ENCODE measurements at regions not wholly inside any gene's neighbourhood (a gene's known extent, or its start where the extent isn't known, plus 50 kb on each side); places are given as distances from the start of the nearest gene placed in this dataset.

DNA sequence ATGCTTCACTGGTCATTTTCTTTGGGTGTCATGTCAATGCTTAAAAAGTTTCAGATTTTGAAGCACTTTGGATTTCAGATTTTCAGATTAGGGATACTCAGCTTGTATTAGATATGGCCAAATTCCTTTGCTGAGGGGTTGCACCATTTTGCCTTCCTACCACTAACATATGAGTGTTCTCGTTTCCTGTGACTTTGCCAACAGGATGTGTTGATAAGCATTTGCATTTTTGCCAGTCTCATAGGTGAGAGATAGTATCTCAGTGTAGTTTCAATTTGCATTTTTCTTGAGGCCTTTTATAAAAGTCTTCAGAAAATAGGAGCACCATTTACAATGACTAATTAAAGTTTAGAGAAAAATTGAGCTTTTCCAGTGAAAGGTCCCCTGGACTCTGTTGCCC is 71.6 kb upstream of the CLCN4 start:
- no peak for DNase-seq

DNA sequence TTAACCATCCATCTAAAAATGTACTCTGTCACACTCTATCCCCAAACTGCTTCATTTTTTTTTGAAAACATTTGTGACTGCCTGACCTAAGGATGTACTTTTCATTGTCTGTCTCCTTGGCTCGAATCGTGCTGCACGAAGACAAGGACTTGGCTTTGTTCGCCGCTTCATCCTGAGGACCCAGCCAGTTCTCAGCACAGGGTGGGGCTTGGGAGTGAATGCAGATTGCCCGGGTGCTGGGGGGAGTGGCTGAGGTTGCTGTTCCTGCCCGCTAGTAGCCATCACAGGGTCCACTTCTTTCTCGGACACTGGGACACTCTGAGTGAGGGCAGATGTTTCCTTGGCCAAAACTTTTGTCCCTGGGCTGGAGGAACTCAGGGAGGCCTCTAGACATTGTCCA is 70.1 kb upstream of the CLCN4 start:
- DNase-seq: no peak

DNA sequence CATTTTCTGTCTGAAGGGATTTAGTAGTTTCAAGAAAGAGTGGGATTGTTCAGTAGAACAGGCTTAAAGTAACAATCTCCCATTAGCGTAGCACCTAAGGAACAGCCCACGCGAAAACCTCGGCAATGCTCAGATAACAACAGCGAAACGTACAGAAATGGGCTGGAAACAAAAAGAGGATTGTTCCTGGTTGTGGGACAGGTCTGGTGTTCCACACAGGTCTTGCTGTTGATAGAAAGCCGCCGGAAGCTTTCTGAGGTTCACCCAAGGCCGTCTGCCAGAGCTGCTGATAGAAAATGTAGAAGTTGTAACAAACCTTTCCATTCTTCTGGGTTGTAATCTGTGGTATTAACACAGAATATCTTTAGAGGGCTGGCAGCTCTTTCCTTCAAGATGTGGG is 69.4 kb upstream of the CLCN4 start:
- DNase-seq: no peak

DNA sequence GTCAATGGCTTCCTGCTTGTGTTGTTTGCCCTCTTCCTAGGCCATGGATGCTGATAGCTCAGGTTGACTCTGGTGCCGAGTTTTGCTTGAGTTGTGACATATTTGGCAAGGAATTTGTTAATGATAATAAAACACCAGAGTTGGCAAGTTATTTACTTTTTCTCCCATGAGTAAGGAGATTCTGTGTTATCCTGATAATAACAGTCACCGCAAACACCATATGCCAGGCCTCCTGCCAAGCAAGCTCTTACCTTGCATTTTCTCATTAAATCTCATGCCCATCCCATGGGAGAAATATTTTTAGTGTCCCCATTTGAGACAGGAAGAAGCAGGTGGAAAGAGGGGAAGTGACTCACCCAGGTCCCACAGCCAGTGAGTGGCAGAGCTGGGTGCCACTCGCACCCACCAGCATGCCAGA is 67.4 kb upstream of the CLCN4 start:
- no peak for DNase-seq

DNA sequence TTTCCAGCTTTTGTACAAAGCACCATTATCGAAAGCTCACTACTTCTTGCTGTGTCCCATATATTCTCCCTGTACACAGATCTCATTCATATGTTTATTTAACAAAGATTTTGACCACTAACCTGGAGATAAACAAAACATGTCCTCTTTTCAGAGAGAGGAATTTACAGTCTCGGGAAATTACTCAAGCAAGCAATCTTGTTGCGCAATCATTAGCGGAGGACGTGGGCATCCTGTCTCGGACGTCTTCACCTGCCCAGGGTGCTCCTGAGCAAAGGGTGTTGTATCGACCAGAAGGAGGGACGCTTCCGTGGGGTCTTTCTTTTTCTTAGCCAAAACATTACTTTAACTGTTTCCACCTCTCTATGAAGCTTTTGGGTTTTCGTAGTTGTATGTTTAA is 66.5 kb upstream of the CLCN4 start:
- DNase-seq: no peak

DNA sequence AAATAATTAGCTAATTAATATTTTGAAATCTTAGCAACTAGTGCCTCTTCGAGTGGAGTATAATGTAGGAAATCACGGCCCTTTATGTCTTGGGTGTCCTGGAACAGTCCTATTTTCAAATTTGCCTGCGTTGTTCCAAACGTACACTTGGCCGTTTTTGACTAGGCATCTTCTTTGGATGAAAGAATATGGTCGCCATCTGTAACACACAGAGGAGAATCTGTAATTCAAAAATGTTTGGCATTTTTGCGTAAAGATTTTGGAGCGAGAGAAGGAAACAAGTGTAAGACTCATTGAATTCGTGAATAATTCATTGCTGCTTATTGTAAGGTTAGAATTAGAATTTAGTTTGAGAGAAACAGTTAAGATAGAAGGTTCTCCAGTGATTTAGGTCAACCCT is 61.5 kb upstream of the CLCN4 start:
- DNase-seq: no peak

DNA sequence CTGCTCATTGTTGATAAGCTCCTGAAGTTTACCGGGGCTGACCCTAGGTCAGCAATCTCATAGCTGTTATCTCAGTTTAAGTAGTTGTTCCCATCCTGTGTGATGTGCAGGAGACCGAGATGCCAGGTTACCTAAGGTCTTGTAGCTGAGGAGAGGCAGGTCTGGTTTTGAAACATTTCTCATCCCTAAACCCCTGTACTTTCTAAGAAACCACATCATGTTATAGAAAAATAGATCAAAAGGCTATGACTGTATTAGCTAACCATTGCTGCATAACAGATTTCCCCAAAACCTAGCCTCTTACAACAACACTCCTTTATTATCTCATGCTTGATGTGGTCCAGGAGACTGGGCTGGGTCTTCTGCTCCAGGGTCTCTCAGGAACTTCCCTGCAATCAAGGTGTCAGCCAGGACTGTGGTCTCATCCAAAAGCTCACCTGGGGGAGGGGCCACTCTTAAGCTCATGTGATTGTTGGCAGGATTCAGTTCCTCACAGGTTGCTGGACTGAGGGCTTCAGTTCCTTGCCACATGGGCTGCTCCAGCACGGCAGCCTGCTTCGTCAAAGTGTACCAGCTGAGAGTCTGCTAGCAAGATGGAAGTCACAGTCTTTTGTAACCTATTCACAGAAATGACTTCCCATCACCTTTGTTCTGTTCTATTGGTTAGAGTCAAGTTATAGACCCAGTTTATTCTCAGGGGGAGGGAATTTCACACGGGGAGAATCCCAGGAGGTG is 60.9 kb upstream of the CLCN4 start:
- DNase-seq: no peak

DNA sequence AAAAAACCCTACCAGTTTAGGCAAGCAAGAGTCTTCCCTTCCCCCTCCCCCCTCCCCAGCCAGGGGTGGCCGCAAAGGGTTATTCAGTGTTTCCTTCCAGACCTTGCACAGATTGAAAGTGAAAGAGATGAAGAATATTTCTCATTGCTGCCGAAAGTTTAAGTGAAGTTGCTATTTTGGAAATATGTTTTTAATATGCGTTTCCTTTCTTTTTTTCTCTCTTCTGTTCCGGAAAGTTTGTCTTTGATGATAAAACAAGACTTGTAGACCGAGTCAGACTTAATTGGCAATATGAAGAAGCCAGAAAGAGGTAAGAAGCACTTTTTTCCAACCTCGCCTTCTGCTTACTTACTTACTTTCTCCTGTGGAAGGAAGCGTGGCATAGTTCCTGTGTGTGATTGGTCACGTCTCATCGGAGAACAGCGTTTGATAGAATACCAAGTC is 58.5 kb upstream of the CLCN4 start:
- peak; percentile 9 for DNase-seq

DNA sequence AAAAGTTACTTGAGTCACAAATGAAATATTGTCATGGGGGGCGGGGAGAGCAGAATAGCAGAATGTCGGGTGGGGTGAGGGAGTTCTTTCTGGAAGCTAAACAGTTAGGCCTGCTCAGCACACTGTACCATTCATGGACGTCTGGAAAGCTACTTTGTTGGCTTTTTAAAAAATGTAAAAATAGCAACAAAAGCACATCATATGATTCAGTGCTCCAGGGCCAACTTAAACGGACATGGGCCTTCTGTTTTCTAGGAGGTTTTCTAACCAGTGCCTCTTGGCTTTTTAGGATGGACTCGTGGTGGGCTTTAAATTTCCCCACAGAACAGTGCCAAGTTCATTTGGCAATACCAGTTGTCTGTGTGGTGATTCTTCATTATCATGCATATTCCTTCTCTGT is 57.4 kb upstream of the CLCN4 start:
- no peak for DNase-seq

DNA sequence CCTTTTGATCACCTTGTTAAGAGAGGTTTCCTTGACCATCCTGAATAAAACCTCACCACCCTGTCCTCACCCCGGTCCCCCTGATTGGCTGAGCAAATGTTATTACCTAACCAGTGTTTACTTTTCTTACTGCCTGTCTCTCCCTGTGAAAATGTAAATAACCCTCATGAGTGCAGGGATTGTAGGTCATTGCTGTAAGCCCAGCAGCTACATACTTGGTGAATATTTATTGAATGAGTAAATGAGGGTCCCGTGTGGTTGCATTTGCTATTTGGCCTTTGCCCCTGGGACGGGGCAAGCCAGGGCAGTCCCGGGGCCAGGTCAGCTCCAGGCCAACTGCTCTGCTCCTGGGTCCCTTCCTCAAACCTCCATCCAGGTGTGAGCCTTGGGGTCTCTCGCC is 55.5 kb upstream of the CLCN4 start:
- no peak for DNase-seq

DNA sequence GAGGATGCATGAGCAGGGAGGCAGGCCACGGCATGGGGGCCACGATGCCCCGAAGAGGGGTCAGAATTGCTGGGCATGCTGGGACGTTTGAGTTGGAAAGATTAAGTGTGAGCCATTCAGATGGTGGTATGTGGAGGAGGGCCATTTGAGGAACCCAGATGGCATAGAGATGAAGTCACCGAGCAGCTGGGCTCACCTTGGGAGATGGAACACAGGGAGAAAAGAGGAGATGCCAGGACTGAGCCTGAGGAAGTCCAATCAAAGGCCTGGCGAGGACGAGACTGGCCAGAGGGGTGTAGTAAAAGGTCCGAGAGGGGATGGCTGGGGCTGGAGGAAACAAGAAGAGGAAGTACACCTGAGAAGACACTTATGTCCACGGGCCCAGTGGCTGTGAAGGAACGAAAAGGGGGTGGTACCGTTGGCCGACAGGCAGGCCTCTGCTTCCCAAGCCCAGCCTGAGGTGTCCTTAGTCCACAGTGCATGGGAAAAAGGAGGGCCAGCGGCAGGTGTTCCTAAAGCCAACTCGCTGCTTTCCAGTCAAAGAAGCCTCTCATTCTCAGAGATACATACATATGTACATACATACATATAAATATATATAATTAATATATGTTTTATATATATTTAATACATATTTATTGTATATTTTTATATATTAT is 54.6 kb upstream of the CLCN4 start:
- DNase-seq: no peak

DNA sequence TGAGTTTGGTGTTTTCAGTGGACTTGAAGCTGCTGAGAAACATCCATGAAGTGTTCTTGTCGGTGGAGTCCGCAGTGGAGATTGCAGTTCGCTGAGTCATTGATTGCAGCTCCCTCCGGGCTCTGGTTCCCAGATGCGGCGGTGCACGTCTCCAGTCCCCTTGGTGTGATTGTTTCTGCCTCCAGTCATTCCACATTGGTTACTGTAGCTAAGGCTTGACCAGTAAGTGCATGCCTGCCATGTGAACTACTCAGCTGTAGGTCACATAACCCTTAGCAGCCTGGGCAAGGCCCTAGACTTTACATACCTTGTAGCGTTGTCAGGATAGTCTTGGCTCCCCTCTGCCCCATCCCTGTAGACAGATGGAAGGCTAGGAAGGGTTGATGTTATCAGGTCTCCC is 53.8 kb upstream of the CLCN4 start:
- no peak for DNase-seq

DNA sequence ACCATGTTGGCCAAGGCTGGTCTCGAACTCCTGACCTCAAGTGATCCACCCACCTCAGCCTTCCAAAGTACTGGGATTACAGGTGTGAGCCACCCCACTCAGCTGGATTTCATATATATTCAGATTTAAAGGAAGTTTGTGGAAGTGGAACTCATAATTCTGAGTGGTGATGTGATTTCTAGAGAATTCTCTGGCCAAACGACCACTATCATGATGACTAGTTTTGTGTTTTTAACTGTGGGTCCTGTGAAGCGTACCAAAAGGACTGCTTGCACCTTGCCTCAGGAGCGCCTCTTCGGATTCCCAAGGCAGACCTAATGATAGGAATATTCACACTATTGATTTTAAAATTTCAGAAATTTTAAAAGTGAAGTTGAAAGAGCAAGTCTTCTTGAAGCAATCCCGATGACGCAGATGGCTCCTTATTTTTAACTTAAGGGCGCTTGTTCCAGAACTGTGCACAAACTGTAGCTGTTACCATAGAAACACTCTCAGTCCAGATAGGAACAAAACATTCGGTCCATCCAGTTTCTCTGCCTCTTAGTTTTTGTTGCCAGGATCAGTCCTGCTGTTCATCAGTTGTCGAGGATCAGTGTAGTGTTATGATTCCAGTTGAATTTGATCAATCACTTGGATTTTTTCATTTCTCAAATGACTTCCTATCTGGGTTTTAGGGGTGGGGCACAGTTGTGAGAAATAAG is 51.7 kb upstream of the CLCN4 start:
- no peak for DNase-seq

DNA sequence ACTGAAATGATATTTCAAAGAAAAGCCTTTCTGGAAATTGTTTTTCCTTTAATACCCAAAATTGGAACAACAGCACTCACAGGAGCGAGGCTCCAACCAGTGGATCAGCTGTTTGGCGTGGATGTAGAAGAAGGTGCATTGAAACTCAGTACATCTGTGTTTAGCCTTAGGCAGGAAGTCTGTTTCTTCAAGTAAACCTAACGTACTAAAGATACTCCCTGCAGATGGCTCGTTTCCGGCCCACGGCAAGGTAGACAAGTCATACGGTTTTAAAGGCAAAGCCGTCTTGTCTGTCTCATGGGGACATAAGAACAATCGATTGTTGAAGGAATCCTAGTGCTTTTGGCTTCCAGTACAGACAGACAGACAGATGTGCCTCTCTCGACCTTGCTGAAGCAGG is 50.0 kb upstream of the CLCN4 start:
- no peak for DNase-seq
